ENCODE measurements at regions not wholly inside any gene's neighbourhood (a gene's known extent, or its start where the extent isn't known, plus 50 kb on each side); places are given as distances from the start of the nearest gene placed in this dataset.
"Not testable (repeated sequence)": the region's sequence is repeated elsewhere in the genome, so short reads cannot be mapped to it uniquely, and the experiment has no call there.

GRCh38 chr2:242117305-242117704 lies 247.8 kb downstream of the RTP5 start:
- not testable (repeated sequence) for H3K9ac ChIP-seq (ENCODE audit: insufficient read length); H3K27ac ChIP-seq; H3K9me3 ChIP-seq (ENCODE audit: low read depth, low read length); DNase-seq (ENCODE audit: low read depth, low spot score); H3K36me3 ChIP-seq (ENCODE audit: insufficient read depth, low read length); H3K4me3 ChIP-seq

GRCh38 chr2:242119682-242120081 lies 250.2 kb downstream of the RTP5 start:
- H3K9ac ChIP-seq (ENCODE audit: insufficient read length); H3K27ac ChIP-seq; DNase-seq (ENCODE audit: low read depth, low spot score); H3K9me3 ChIP-seq (ENCODE audit: low read depth, low read length); H3K4me3 ChIP-seq; H3K36me3 ChIP-seq (ENCODE audit: insufficient read depth, low read length): not testable (repeated sequence)

GRCh38 chr2:242130682-242131081 lies 261.2 kb downstream of the RTP5 start:
- H3K4me3 ChIP-seq; DNase-seq (ENCODE audit: low read depth, low spot score); H3K9ac ChIP-seq (ENCODE audit: insufficient read length); H3K27ac ChIP-seq; H3K9me3 ChIP-seq (ENCODE audit: low read depth, low read length); H3K36me3 ChIP-seq (ENCODE audit: insufficient read depth, low read length): not testable (repeated sequence)

GRCh38 chr2:242159921-242160320 lies 290.4 kb downstream of the RTP5 start:
- not testable (repeated sequence) for H3K9me3 ChIP-seq (ENCODE audit: low read depth, low read length); H3K4me3 ChIP-seq; H3K9ac ChIP-seq (ENCODE audit: insufficient read length); DNase-seq (ENCODE audit: low read depth, low spot score); H3K27ac ChIP-seq; H3K36me3 ChIP-seq (ENCODE audit: insufficient read depth, low read length)

GRCh38 chr2:242165115-242165514 lies 295.6 kb downstream of the RTP5 start:
- not testable (repeated sequence) for DNase-seq (ENCODE audit: low read depth, low spot score); H3K27ac ChIP-seq; H3K4me3 ChIP-seq; H3K9ac ChIP-seq (ENCODE audit: insufficient read length); H3K36me3 ChIP-seq (ENCODE audit: insufficient read depth, low read length); H3K9me3 ChIP-seq (ENCODE audit: low read depth, low read length)

GRCh38 chr2:242171290-242171689 lies 301.8 kb downstream of the RTP5 start:
- H3K36me3 ChIP-seq (ENCODE audit: insufficient read depth, low read length); H3K9me3 ChIP-seq (ENCODE audit: low read depth, low read length); H3K27ac ChIP-seq; H3K9ac ChIP-seq (ENCODE audit: insufficient read length); DNase-seq (ENCODE audit: low read depth, low spot score); H3K4me3 ChIP-seq: not testable (repeated sequence)
